ENCODE measurements at regions not wholly inside any gene's neighbourhood (a gene's known extent, or its start where the extent isn't known, plus 50 kb on each side); places are given as distances from the start of the nearest gene placed in this dataset.

GRCh38 chr13:74895042-74895796, 586.8 kb downstream of the TBC1D4 start:
- WGBS: 17% methylated on average over 1 of the region's 1 CpG
- Histone ChIP-seq H3K27me3 (ENCODE audit: control insufficient read depth in 2 of 2, insufficient read depth in 1 of 2, low read length in 1 of 2) (no peaks in the 10 kb centered on the region), H3K9me3 (ENCODE audit: control insufficient read depth in 2 of 2, insufficient read depth in 1 of 2, low read length in 1 of 2) (no peaks in the 10 kb centered on the region), H3K4me1 (ENCODE audit: control insufficient read depth in 2 of 2, insufficient read depth in 2 of 2, low read length in 2 of 2) (no peaks in the 10 kb centered on the region), H3K36me3 (ENCODE audit: control insufficient read depth in 2 of 2, insufficient read depth in 2 of 2, low read length in 1 of 2) (no peaks in the 10 kb centered on the region), H3K4me3 (ENCODE audit: low read length in 2 of 2) (no peak overlapping the region), H3K27ac (ENCODE audit: low read depth in 1 of 2, low read length in 1 of 2) (no peak overlapping the region)
- no peak for DNase-seq (ENCODE audit: low read depth in 6 of 9, low spot score in 9 of 9)

GRCh38 chr13:74892096-74892495, 589.9 kb downstream of the TBC1D4 start:
- Histone ChIP-seq H3K36me3 (ENCODE audit: control insufficient read depth in 2 of 2, insufficient read depth in 2 of 2, low read length in 1 of 2) (no peaks in the 10 kb centered on the region), H3K4me1 (ENCODE audit: control insufficient read depth in 2 of 2, insufficient read depth in 2 of 2, low read length in 2 of 2) (no peaks in the 10 kb centered on the region), H3K4me3 (ENCODE audit: low read length in 2 of 2) (no peak overlapping the region), H3K9me3 (ENCODE audit: control insufficient read depth in 2 of 2, insufficient read depth in 1 of 2, low read length in 1 of 2) (no peaks in the 10 kb centered on the region), H3K27ac (ENCODE audit: low read depth in 1 of 2, low read length in 1 of 2) (no peak overlapping the region), H3K27me3 (ENCODE audit: control insufficient read depth in 2 of 2, insufficient read depth in 1 of 2, low read length in 1 of 2) (no peaks in the 10 kb centered on the region)
- DNase-seq (ENCODE audit: low read depth in 6 of 9, low spot score in 9 of 9): no peak
- WGBS: 62% methylated on average over 3 of the region's 3 CpGs

GRCh38 chr13:74891610-74892009, 590.4 kb downstream of the TBC1D4 start:
- H3K27me3 ChIP-seq (ENCODE audit: control insufficient read depth in 2 of 2, insufficient read depth in 1 of 2, low read length in 1 of 2): no peaks in the 10 kb centered on the region
- H3K36me3 ChIP-seq (ENCODE audit: control insufficient read depth in 2 of 2, insufficient read depth in 2 of 2, low read length in 1 of 2): no peaks in the 10 kb centered on the region
- H3K4me1 ChIP-seq (ENCODE audit: control insufficient read depth in 2 of 2, insufficient read depth in 2 of 2, low read length in 2 of 2): no peaks in the 10 kb centered on the region
- no peaks in the 10 kb centered on the region for H3K9me3 ChIP-seq (ENCODE audit: control insufficient read depth in 2 of 2, insufficient read depth in 1 of 2, low read length in 1 of 2)
- no peak for DNase-seq (ENCODE audit: low read depth in 6 of 9, low spot score in 9 of 9)
- 81% methylated on average over 5 of the region's 5 CpGs for WGBS
- H3K27ac ChIP-seq (ENCODE audit: low read depth in 1 of 2, low read length in 1 of 2): no peak overlapping the region
- no peak overlapping the region for H3K4me3 ChIP-seq (ENCODE audit: low read length in 2 of 2)

GRCh38 chr13:74889321-74889720, 592.6 kb downstream of the TBC1D4 start:
- Histone ChIP-seq H3K36me3 (ENCODE audit: control insufficient read depth in 2 of 2, insufficient read depth in 2 of 2, low read length in 1 of 2) (no peaks in the 10 kb centered on the region), H3K27ac (ENCODE audit: low read depth in 1 of 2, low read length in 1 of 2) (no peak overlapping the region), H3K27me3 (ENCODE audit: control insufficient read depth in 2 of 2, insufficient read depth in 1 of 2, low read length in 1 of 2) (no peaks in the 10 kb centered on the region), H3K4me3 (ENCODE audit: low read length in 2 of 2) (no peak overlapping the region), H3K9me3 (ENCODE audit: control insufficient read depth in 2 of 2, insufficient read depth in 1 of 2, low read length in 1 of 2) (no peaks in the 10 kb centered on the region), H3K4me1 (ENCODE audit: control insufficient read depth in 2 of 2, insufficient read depth in 2 of 2, low read length in 2 of 2) (no peaks in the 10 kb centered on the region)
- no peak for DNase-seq (ENCODE audit: low read depth in 6 of 9, low spot score in 9 of 9)

- WGBS: 92% methylated on average over 3 of the region's 3 CpGs
- Histone ChIP-seq H3K9me3 (ENCODE audit: control insufficient read depth in 2 of 2, insufficient read depth in 1 of 2, low read length in 1 of 2) (no peaks in the 10 kb centered on the region), H3K4me3 (ENCODE audit: low read length in 2 of 2) (no peak overlapping the region), H3K27ac (ENCODE audit: low read depth in 1 of 2, low read length in 1 of 2) (no peak overlapping the region), H3K4me1 (ENCODE audit: control insufficient read depth in 2 of 2, insufficient read depth in 2 of 2, low read length in 2 of 2) (no peaks in the 10 kb centered on the region), H3K27me3 (ENCODE audit: control insufficient read depth in 2 of 2, insufficient read depth in 1 of 2, low read length in 1 of 2) (no peaks in the 10 kb centered on the region), H3K36me3 (ENCODE audit: control insufficient read depth in 2 of 2, insufficient read depth in 2 of 2, low read length in 1 of 2) (no peaks in the 10 kb centered on the region)
- no peak for DNase-seq (ENCODE audit: low read depth in 6 of 9, low spot score in 9 of 9)
Observed at GRCh38 chr13:74886502-74886901, 595.5 kb downstream of the TBC1D4 start.

GRCh38 chr13:74883834-74884233, 598.1 kb downstream of the TBC1D4 start:
- no peaks in the 10 kb centered on the region for H3K27me3 ChIP-seq (ENCODE audit: control insufficient read depth in 2 of 2, insufficient read depth in 1 of 2, low read length in 1 of 2)
- H3K36me3 ChIP-seq (ENCODE audit: control insufficient read depth in 2 of 2, insufficient read depth in 2 of 2, low read length in 1 of 2): no peaks in the 10 kb centered on the region
- 93% methylated on average over 3 of the region's 3 CpGs for WGBS
- H3K4me3 ChIP-seq (ENCODE audit: low read length in 2 of 2): no peak overlapping the region
- H3K27ac ChIP-seq (ENCODE audit: low read depth in 1 of 2, low read length in 1 of 2): no peak overlapping the region
- H3K4me1 ChIP-seq (ENCODE audit: control insufficient read depth in 2 of 2, insufficient read depth in 2 of 2, low read length in 2 of 2): no peaks in the 10 kb centered on the region
- H3K9me3 ChIP-seq (ENCODE audit: control insufficient read depth in 2 of 2, insufficient read depth in 1 of 2, low read length in 1 of 2): no peaks in the 10 kb centered on the region
- DNase-seq (ENCODE audit: low read depth in 6 of 9, low spot score in 9 of 9): no peak

DNA sequence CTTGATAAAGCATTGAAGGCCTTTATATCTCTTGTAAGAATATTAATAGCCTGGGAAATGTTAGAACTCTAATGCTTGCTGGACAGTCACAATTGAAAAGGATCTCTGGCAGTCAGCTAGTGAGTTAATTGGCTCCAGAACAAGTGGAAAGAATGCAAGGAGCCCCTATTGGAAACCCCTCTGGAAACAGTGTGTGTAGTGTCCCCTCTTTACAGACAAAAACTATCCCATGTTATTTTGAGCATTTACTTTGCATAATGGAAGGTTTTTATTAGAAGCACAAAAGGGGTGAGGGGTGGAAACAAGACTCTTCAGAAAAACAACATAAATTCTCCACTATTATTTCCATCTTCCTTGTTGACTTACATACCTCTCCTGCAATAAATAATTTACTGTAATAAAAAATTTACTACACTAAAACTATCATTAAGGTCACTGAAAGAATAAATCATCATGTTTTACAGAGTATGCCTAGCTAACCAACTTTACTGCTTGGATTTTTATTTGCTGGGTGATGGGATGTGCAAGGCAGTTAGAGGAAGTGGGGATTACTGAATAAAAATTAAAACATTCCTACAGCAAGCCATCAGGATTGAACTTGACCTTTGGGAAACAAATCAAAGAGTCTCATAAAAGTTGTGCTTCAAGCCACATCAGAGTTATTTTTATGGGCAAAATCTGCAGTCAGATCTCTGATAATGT, 610.4 kb downstream of the TBC1D4 start:
- Histone ChIP-seq H3K4me3 (ENCODE audit: low read length in 2 of 2) (no peak overlapping the region), H3K27ac (ENCODE audit: low read depth in 1 of 2, low read length in 1 of 2) (no peak overlapping the region), H3K9me3 (ENCODE audit: control insufficient read depth in 2 of 2, insufficient read depth in 1 of 2, low read length in 1 of 2) (no peaks in the 10 kb centered on the region), H3K4me1 (ENCODE audit: control insufficient read depth in 2 of 2, insufficient read depth in 2 of 2, low read length in 2 of 2) (no peaks in the 10 kb centered on the region), H3K27me3 (ENCODE audit: control insufficient read depth in 2 of 2, insufficient read depth in 1 of 2, low read length in 1 of 2) (no peaks in the 10 kb centered on the region), H3K36me3 (ENCODE audit: control insufficient read depth in 2 of 2, insufficient read depth in 2 of 2, low read length in 1 of 2) (no peaks in the 10 kb centered on the region)
- DNase-seq (ENCODE audit: low read depth in 6 of 9, low spot score in 9 of 9): no peak

GRCh38 chr13:74870865-74871264, 611.1 kb downstream of the TBC1D4 start:
- H3K27ac ChIP-seq (ENCODE audit: low read depth in 1 of 2, low read length in 1 of 2): no peak overlapping the region
- 97% methylated on average over 2 of the region's 2 CpGs for WGBS
- no peak overlapping the region for H3K4me3 ChIP-seq (ENCODE audit: low read length in 2 of 2)
- no peaks in the 10 kb centered on the region for H3K9me3 ChIP-seq (ENCODE audit: control insufficient read depth in 2 of 2, insufficient read depth in 1 of 2, low read length in 1 of 2)
- no peak for DNase-seq (ENCODE audit: low read depth in 6 of 9, low spot score in 9 of 9)
- no peaks in the 10 kb centered on the region for H3K36me3 ChIP-seq (ENCODE audit: control insufficient read depth in 2 of 2, insufficient read depth in 2 of 2, low read length in 1 of 2)
- no peaks in the 10 kb centered on the region for H3K27me3 ChIP-seq (ENCODE audit: control insufficient read depth in 2 of 2, insufficient read depth in 1 of 2, low read length in 1 of 2)
- H3K4me1 ChIP-seq (ENCODE audit: control insufficient read depth in 2 of 2, insufficient read depth in 2 of 2, low read length in 2 of 2): no peaks in the 10 kb centered on the region

GRCh38 chr13:74869846-74870245, 612.1 kb downstream of the TBC1D4 start:
- no peaks in the 10 kb centered on the region for H3K9me3 ChIP-seq (ENCODE audit: control insufficient read depth in 2 of 2, insufficient read depth in 1 of 2, low read length in 1 of 2)
- DNase-seq (ENCODE audit: low read depth in 6 of 9, low spot score in 9 of 9): no peak
- H3K27me3 ChIP-seq (ENCODE audit: control insufficient read depth in 2 of 2, insufficient read depth in 1 of 2, low read length in 1 of 2): no peaks in the 10 kb centered on the region
- 94% methylated on average over 2 of the region's 2 CpGs for WGBS
- no peaks in the 10 kb centered on the region for H3K36me3 ChIP-seq (ENCODE audit: control insufficient read depth in 2 of 2, insufficient read depth in 2 of 2, low read length in 1 of 2)
- no peak overlapping the region for H3K27ac ChIP-seq (ENCODE audit: low read depth in 1 of 2, low read length in 1 of 2)
- H3K4me1 ChIP-seq (ENCODE audit: control insufficient read depth in 2 of 2, insufficient read depth in 2 of 2, low read length in 2 of 2): no peaks in the 10 kb centered on the region
- H3K4me3 ChIP-seq (ENCODE audit: low read length in 2 of 2): no peak overlapping the region

Measured in thymus (tissue), 11 donors.